GM19397 (cell line): ENCODE measurements at regions not wholly inside any gene's neighbourhood (a gene's known extent, or its start where the extent isn't known, plus 50 kb on each side); places are given as distances from the start of the nearest gene placed in this dataset.
"Not testable (repeated sequence)": the region's sequence is repeated elsewhere in the genome, so short reads cannot be mapped to it uniquely, and the experiment has no call there.

Experiments used
- ATAC-seq: cut with Tn5 transposase; IDR thresholded peaks from one replicate; pipeline ENCODE4 v1.9.1; 2021; ENCODE audit warnings: mild to moderate bottlenecking, moderate library complexity; ENCODE audit not compliant: unreplicated experiment

DNA sequence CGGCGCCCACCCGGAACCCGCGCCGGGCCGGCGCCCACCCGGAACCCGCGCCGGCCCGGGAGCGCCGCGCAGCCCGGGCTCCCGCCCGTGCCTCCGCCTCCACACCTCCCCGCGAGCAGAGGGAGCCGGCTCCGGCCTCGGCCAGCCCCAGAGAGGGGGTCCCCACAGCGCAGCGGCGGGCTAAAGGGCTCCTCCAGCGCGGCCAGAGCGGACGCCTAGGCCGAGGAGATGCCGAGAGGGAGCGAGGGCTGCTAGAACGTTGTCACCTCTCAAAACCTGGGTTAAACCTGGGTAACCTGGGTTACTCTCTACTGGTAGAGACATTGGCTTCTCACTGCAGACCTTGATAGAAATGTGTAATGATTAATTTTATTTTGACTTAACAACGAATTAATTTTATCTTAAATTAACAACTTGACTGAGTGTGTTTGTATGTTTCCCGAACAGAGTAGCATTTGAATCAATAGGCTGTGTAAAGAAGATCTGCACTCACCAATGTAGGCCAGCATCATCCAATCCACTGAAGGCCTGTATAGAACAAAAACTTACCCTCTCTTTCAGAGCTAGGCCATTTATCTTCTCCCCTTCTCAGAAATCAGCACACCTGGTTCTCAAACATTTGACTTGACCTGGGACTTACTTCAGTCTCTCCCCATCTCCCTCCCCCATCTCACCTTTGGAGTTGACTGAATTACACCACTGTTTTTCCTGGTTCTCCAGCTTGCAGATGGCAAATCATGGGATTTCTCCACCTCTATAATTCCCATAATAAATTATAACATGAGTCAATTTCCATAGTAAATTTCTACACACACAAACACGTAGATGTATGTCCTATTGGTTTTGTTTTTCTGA is 242.7 kb downstream of the ASXL3 start:
- ATAC-seq = no peak

DNA sequence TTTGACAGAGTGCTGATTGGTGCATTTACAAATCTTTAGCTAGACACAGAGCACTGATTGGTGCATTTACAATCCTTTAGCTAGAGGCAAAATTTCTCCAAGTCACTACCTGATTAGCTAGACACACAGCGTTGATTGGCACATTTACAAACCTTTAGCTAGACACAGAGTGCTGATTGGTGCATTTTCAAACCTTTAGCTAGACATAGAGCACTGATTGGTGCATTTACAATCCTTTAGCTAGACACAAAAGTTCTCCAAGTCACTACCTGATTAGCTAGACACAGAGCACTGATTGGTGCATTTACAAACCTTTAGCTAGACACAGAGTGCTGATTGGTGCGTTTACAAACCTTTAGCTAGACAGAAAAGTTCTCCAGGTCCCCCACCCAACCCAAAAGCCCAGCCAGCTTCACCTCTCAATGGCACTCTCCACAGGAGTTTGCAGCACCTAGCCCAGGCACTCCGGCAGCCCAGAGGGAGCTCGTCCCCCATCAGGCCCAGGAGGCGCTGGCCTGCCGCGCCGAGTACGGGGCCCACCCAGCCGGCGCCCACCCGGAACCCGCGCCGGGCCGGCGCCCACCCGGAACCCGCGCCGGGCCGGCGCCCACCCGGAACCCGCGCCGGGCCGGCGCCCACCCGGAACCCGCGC is 241.8 kb downstream of the ASXL3 start:
- not testable (repeated sequence) for ATAC-seq

DNA sequence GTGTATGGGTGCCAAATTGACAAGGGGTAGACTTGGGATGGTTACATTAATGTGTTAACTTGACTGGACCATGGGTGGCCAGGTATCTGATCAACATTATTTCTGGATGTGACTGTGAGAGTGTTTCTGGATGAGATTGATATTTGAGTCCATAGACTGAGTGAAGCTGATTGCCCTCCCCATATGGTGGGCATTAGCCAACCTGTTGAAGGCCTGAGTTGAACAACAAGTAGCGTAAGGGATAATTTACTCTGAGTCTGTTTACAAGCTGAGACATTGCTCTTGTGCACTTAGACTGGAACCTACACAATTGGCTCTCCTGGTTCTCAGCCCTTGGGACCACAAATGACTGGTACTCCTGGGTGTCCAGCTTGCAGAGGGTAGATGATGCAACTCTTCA is 240.1 kb downstream of the ASXL3 start:
- ATAC-seq = no peak

DNA sequence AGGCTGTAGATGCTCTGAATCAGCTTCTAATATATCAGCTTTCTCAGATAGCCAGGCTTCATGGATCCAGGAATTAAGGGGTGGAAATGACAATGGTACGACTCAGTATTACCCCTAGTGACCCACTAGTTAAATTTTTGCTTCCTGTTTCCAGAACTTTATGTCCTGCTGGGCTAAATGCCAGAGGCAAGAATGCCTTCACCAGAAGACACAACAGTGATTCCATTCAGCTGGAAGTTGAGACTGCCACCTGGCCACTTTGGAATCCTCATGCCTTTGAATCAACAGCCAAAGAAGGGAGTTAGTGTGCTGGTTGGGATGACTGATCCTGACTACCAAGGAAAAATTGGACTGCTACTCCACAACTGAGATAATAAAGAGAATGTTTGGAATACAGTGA is 239.1 kb downstream of the ASXL3 start:
- ATAC-seq = no peak

DNA sequence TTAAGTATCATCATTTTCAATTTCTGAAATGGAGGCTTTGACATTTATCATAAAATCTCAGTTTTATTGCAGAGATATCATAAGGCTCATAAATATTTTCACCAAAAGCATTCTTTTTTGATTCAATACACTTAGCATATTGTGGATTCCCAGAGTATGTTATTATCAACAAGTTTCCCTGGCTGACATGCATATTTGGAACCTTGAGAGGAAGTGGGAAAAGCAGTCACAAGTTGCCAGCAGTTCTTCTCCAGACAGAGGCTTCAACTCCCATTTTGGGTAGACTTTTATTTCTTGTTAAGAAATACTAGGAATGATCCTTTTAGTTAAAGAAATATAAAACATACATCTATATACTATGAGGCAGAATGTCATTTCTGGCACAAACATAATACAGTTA is 236.5 kb downstream of the ASXL3 start:
- ATAC-seq = no peak

DNA sequence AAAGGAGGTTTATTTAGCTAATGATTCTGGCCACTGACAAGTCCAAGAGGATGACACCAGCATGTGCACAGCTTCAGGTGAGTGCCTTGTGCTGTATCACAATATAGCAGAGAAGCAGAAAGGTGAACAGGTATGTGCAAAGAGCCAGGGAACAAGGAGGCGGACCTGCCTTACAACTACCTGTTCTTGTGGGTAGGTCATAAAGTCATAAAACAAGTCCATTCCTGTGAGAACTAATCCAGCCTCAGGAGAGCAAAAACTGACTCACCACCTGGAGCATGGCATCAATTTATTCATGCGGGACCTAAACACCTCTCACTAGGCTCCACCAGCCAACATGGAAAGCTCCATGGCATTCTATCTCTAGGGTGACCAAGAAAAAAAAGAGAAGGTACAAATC is 234.2 kb downstream of the ASXL3 start:
- ATAC-seq = no peak

DNA sequence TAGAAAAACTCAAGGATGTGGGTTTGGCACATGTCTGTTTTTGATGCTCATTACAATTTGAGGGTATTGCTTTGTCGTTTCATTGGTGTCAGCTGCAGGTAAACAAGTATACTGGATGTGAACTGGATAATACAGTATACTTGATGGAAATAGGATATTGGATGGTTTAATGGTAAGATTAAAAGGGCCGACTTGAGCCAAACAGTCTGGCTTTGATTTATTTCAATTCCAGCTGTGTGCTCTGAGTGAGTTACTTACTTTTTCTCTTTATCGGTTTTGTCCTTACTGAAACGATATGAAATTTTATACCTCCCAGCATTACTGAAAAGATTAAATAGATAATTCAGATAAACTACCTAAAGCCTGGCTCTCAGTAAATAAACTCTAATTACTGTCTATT is 227.6 kb downstream of the ASXL3 start:
- ATAC-seq = no peak

DNA sequence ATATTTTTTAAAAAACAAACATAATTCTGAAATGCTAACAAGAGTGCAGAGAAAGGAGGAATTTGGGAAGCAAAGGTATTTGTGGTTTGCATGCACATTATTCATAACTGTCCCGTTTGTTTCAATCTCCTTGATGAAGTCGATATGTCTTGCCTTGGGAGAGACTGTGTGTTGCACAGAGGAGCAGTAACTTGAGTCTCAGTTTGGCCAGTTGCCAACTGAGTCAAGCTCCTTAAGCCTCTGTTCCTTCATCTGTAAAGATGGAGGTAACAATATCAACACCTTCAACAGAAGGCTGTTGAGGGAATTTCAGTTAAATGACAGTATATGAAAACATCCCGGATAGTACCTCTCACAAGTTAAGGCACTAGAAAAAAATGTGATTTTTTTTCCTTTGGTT is 226.2 kb downstream of the ASXL3 start:
- ATAC-seq = no peak

DNA sequence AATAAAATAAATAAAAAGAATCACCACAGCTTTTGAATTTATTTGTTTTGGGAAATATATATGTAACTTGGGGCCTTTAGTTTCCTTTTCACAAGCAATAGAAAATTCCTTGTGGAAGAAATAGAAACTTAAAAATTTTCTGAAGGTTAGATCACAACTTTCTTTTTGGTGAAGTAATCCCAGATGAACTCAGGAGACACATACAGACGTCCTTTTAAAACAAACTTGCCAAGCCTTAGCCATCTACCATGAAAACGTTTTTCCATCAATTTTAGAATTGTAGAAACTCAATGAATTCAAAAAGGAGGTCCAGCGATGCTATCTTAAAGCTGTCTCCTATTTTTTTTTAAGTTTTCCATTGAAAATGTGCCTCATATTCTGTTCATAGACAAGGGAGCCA is 225.6 kb downstream of the ASXL3 start:
- no peak for ATAC-seq

DNA sequence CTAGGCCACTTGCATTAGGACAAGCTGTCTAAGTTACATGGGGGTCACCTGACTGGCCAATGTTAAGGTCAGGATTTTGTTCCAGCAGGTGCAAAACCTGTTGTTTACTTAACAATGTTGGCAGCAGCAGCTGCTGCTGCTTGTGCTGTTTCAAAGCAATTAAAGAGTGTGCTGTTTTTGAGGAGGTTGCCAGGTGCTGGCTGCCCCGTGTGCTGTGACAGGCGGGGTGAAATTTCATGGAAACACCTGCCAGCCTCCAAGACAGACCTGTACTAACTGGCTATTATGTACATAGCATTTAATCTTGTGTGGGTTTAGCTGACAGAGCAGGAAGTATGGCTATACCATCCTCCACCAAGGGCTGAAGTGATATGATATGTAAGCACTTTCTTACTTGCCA is 224.9 kb downstream of the ASXL3 start:
- no peak for ATAC-seq
